ENCODE measurements at regions not wholly inside any gene's neighbourhood (a gene's known extent, or its start where the extent isn't known, plus 50 kb on each side); places are given as distances from the start of the nearest gene placed in this dataset.

- DNase-seq: no peak
These were observed 222.4 kb downstream of the DIRAS2 start for GRCh38 chr9:90420211-90420610.

- DNase-seq: peak; percentile 12
These were observed 221.7 kb downstream of the DIRAS2 start for GRCh38 chr9:90420768-90421513.

GRCh38 chr9:90421786-90422185, 220.8 kb downstream of the DIRAS2 start:
- no peak for DNase-seq

GRCh38 chr9:90423661-90424193, 218.9 kb downstream of the DIRAS2 start:
- no peak for DNase-seq

- DNase-seq: no peak
These were observed 214.1 kb downstream of the DIRAS2 start for GRCh38 chr9:90428517-90428916.

- no peak for DNase-seq
These were observed 209.7 kb downstream of the DIRAS2 start for GRCh38 chr9:90432951-90433350.

GRCh38 chr9:90433398-90433941, 209.2 kb downstream of the DIRAS2 start:
- DNase-seq: peak; percentile 72

GRCh38 chr9:90441814-90442213, 200.8 kb downstream of the DIRAS2 start:
- DNase-seq: no peak

- no peak for DNase-seq
These were observed 199.9 kb downstream of the DIRAS2 start for GRCh38 chr9:90442723-90443122.

GRCh38 chr9:90444609-90445204, 197.9 kb downstream of the DIRAS2 start:
- DNase-seq: no peak

GRCh38 chr9:90445391-90445790, 197.2 kb downstream of the DIRAS2 start:
- DNase-seq: no peak

- DNase-seq: no peak
These were observed 196.2 kb downstream of the DIRAS2 start for GRCh38 chr9:90446200-90446948.

- no peak for DNase-seq
These were observed 194.9 kb downstream of the DIRAS2 start for GRCh38 chr9:90447773-90448172.

GRCh38 chr9:90449213-90449925, 193.3 kb downstream of the DIRAS2 start:
- DNase-seq: no peak

GRCh38 chr9:90451804-90452203, 190.8 kb downstream of the DIRAS2 start:
- no peak for DNase-seq

- DNase-seq: no peak
These were observed 187.3 kb downstream of the DIRAS2 start for GRCh38 chr9:90455316-90455715.

- no peak for DNase-seq
These were observed 185.0 kb downstream of the DIRAS2 start for GRCh38 chr9:90457386-90458190.

GRCh38 chr9:90458485-90458884, 184.1 kb downstream of the DIRAS2 start:
- no peak for DNase-seq

- no peak for DNase-seq
These were observed 183.3 kb downstream of the DIRAS2 start for GRCh38 chr9:90459321-90459720.

GRCh38 chr9:90460220-90460619, 182.4 kb downstream of the DIRAS2 start:
- DNase-seq: no peak

- no peak for DNase-seq
These were observed 177.6 kb downstream of the DIRAS2 start for GRCh38 chr9:90464978-90465377.
